ENCODE measurements at regions not wholly inside any gene's neighbourhood (a gene's known extent, or its start where the extent isn't known, plus 50 kb on each side); places are given as distances from the start of the nearest gene placed in this dataset.

DNA sequence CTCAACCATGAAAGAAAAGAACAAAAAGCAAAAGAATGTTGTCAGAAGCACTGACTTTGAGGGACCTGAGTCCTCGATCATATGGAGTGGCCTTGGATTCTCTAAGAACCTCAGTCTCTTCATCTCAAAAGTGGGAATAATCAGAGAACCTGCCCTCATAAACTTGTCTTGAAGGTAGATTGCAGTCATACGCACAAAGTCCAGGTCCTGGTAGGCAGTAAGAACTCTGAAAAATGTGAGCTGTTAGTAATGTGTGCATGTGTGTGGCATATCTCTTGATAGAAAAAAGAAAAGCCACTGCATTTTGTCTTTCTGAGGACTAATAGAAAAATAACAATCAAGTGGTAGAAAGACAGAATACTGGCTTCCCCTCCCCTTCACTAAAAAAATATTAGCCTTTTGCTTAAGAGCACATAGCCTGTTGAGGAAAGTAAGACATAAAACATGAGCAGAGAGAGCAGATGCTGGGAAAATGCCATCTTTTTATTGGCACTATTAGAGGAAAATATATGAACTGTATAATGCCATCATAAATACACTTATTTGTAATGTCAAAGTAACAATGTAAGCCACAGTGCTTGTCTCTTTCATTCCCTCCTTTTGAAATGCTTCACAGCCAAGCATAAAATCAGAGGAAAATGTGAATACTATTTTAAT, 205.1 kb upstream of the TBX3 start:
- no peak for TF ChIP-seq CTCF (IDR thresholded peaks at IDR 0.05; ENCODE audit: unreplicated experiment)
- Mint-ChIP-seq H3K4me1 (ENCODE audit: unreplicated experiment) (no peaks in the 10 kb centered on the region), H3K9me3 (ENCODE audit: unreplicated experiment) (no peaks in the 10 kb centered on the region), H3K4me3 (ENCODE audit: unreplicated experiment) (no peak overlapping the region), H3K27ac (ENCODE audit: unreplicated experiment) (no peak overlapping the region), H3K27me3 (ENCODE audit: unreplicated experiment) (no peaks in the 10 kb centered on the region), H3K36me3 (ENCODE audit: low read depth, unreplicated experiment) (no peaks in the 10 kb centered on the region)
- DNase-seq (ENCODE audit: low spot score) = no peak

- Mint-ChIP-seq H3K27me3 (ENCODE audit: unreplicated experiment) (no peaks in the 10 kb centered on the region), H3K4me3 (ENCODE audit: unreplicated experiment) (no peak overlapping the region), H3K4me1 (ENCODE audit: unreplicated experiment) (no peaks in the 10 kb centered on the region), H3K27ac (ENCODE audit: unreplicated experiment) (no peak overlapping the region), H3K9me3 (ENCODE audit: unreplicated experiment) (no peaks in the 10 kb centered on the region), H3K36me3 (ENCODE audit: low read depth, unreplicated experiment) (no peaks in the 10 kb centered on the region)
- TF ChIP-seq CTCF (IDR thresholded peaks at IDR 0.05; ENCODE audit: unreplicated experiment) = no peak
- no peak for DNase-seq (ENCODE audit: low spot score)
Observed at GRCh38 chr12:114888448-114888847, 204.5 kb upstream of the TBX3 start.

DNA sequence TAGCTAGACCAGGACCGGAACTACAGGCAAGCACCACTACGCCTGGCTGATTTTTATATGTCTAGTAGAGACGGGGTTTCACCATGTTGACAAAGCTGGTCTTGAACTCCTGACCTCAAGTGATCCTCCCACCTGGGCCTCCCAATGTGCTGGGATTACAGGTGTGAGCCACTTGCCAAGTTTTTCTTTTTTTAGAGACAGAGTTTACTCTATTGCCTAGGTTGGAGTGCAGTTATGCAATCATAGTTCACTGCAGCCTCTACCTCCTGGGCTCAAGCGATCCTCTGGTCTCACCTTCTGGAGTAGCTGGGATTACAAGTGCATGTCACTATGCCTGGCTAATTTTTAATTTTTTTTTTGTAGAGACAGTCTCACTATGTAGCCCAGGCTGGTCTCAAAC, 201.5 kb upstream of the TBX3 start:
- no peak for TF ChIP-seq CTCF (IDR thresholded peaks at IDR 0.05; ENCODE audit: unreplicated experiment)
- no peaks in the 10 kb centered on the region for H3K9me3 Mint-ChIP-seq (ENCODE audit: unreplicated experiment)
- no peak overlapping the region for H3K27ac Mint-ChIP-seq (ENCODE audit: unreplicated experiment)
- H3K4me1 Mint-ChIP-seq (ENCODE audit: unreplicated experiment) = no peaks in the 10 kb centered on the region
- no peak overlapping the region for H3K4me3 Mint-ChIP-seq (ENCODE audit: unreplicated experiment)
- H3K36me3 Mint-ChIP-seq (ENCODE audit: low read depth, unreplicated experiment) = no peaks in the 10 kb centered on the region
- H3K27me3 Mint-ChIP-seq (ENCODE audit: unreplicated experiment) = no peaks in the 10 kb centered on the region
- DNase-seq (ENCODE audit: low spot score) = no peak

DNA sequence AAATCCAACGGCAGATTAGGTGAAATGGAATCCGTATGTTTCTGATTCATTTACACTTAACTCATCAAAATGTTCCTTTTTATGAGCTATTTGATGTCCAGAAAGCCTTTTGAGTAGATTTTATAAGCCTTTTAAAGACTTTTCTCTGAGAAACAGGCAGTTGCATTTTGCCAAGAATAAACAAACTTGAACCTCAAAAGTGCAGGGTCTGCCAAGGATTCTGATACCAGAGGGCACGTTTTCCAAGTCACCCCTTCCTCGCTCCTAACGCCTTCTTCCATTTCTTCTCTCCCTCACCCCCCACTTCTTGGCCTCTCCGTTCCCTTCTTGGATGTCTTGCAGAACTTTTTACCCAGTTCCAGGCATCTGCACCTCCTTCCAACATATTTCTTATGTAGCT, 200.6 kb upstream of the TBX3 start:
- no peak overlapping the region for H3K27ac Mint-ChIP-seq (ENCODE audit: unreplicated experiment)
- H3K27me3 Mint-ChIP-seq (ENCODE audit: unreplicated experiment) = no peaks in the 10 kb centered on the region
- DNase-seq (ENCODE audit: low spot score) = no peak
- H3K4me1 Mint-ChIP-seq (ENCODE audit: unreplicated experiment) = no peaks in the 10 kb centered on the region
- no peaks in the 10 kb centered on the region for H3K36me3 Mint-ChIP-seq (ENCODE audit: low read depth, unreplicated experiment)
- no peaks in the 10 kb centered on the region for H3K9me3 Mint-ChIP-seq (ENCODE audit: unreplicated experiment)
- H3K4me3 Mint-ChIP-seq (ENCODE audit: unreplicated experiment) = no peak overlapping the region
- no peak for TF ChIP-seq CTCF (IDR thresholded peaks at IDR 0.05; ENCODE audit: unreplicated experiment)

DNA sequence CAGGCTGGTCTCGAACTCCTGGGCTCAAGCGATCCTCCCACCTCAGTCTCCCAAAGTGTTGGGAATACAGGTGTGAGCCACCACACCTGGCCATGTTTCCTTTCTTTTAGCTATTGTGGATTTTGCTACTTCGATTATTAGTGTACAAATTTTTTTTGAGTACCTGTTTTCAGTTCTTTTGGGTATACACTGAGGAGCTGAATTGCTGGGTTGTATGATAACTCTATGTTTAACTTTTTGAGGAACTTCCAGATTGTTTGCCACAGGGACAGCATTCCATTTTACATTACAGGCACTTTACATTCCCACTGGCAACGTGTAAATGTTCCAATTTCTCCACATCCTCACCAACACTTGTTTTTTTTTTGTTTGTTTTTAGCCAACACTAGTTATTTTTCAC, 198.1 kb upstream of the TBX3 start:
- no peaks in the 10 kb centered on the region for H3K36me3 Mint-ChIP-seq (ENCODE audit: low read depth, unreplicated experiment)
- H3K27me3 Mint-ChIP-seq (ENCODE audit: unreplicated experiment) = no peaks in the 10 kb centered on the region
- H3K9me3 Mint-ChIP-seq (ENCODE audit: unreplicated experiment) = no peaks in the 10 kb centered on the region
- DNase-seq (ENCODE audit: low spot score) = no peak
- H3K27ac Mint-ChIP-seq (ENCODE audit: unreplicated experiment) = no peak overlapping the region
- no peak for TF ChIP-seq CTCF (IDR thresholded peaks at IDR 0.05; ENCODE audit: unreplicated experiment)
- no peaks in the 10 kb centered on the region for H3K4me1 Mint-ChIP-seq (ENCODE audit: unreplicated experiment)
- H3K4me3 Mint-ChIP-seq (ENCODE audit: unreplicated experiment) = no peak overlapping the region
